ENCODE measurements at regions not wholly inside any gene's neighbourhood (a gene's known extent, or its start where the extent isn't known, plus 50 kb on each side); places are given as distances from the start of the nearest gene placed in this dataset.

DNA sequence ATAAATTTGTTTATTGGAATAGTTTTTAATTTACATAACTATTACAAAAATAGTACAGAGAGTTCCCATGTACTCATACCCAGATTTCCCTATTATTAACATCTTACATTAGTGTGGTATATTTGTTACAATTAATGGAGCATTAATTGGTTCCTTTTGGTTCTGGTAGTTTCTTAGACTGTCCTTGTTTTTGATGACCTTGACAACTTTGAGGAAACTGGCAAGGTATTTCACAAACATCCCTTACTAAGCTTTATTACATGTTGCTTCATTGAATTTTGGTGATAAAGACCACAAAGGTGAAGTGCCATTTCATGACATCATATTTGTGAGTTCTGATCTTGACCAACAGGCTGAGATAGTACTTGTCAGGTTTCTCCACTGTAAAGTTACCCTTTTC, 379.0 kb upstream of the GCFC2 start:
- TF ChIP-seq L3MBTL2 (conservative IDR thresholded peaks at IDR 0.05) (no peak), FOXK2 (IDR thresholded peaks at IDR 0.05) (no peak), BHLHE40 (IDR thresholded peaks at IDR 0.05; ENCODE audit: borderline replicate concordance) (no peak), SP1 (IDR thresholded peaks at IDR 0.05) (no peak), NFRKB (IDR thresholded peaks at IDR 0.05) (no peak), FOXM1 (IDR thresholded peaks at IDR 0.05; ENCODE audit: borderline replicate concordance) (no peak), HDGF (IDR thresholded peaks at IDR 0.05; ENCODE audit: borderline replicate concordance) (no peak), ELF4 (IDR thresholded peaks at IDR 0.05) (no peak), LEF1 (IDR thresholded peaks at IDR 0.05; ENCODE audit: borderline replicate concordance) (no peak), TARDBP (IDR thresholded peaks at IDR 0.05) (no peak)
